ENCODE measurements at regions not wholly inside any gene's neighbourhood (a gene's known extent, or its start where the extent isn't known, plus 50 kb on each side); places are given as distances from the start of the nearest gene placed in this dataset.
"Not testable (repeated sequence)": the region's sequence is repeated elsewhere in the genome, so short reads cannot be mapped to it uniquely, and the experiment has no call there.

DNA sequence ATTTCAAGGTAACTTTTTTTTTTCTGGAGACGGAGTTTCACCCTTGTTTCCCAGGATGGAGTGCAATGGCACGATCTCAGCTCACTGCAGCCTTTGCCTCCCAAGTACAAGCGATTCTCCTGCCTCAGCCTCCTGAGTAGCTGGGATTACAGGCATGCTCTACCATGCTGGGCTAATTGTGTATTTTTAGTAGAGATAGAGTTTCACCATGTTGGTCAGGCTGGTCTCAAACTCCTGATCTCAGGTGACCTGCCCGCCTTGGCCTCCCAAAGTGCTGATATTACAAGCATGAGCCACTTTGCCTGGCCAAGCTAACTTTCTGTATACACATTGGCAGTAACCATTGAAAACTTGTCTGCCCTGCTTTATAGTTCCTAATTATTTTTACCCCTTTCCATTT, 79.1 kb downstream of the ARRDC3 start:
- not testable (repeated sequence) for H3K9me3 ChIP-seq (ENCODE audit: control insufficient read depth in 2 of 2, insufficient read depth in 1 of 2, low read depth in 1 of 2, low read length in 1 of 2)

DNA sequence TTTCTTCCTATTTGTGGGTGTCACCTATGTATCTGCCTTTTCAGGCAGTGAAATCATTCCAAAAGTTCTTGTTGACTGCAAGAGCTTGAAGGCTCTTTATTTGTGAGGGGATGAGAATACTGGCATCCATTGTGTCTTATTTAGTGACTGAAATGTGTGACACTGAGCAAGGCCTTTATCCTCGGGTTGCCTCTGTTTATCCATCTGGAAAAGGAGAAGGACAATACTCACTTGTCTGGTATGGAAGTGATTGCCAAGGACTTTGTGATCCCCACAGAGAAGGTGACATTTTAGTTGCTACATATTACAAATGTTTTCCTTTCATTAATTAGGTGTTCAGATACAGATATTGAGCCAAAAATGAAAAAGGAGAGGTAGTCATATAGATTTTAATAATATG, 80.2 kb downstream of the ARRDC3 start:
- 80 to 86% methylated on average over 1 of the region's 1 CpG for WGBS, 2 donors
- Histone ChIP-seq H3K4me3 (ENCODE audit: low read depth in 1 of 2, low read length in 2 of 2) (no peak overlapping the region), H3K4me1 (ENCODE audit: control insufficient read depth in 2 of 2, insufficient read depth in 2 of 2, low read length in 1 of 2) (no peaks in the 10 kb centered on the region), H3K9me3 (ENCODE audit: control insufficient read depth in 2 of 2, insufficient read depth in 1 of 2, low read depth in 1 of 2, low read length in 1 of 2) (no peaks in the 10 kb centered on the region), H3K36me3 (ENCODE audit: control insufficient read depth in 2 of 2, insufficient read depth in 2 of 2, low read length in 1 of 2) (no peaks in the 10 kb centered on the region), H3K27me3 (ENCODE audit: control insufficient read depth in 1 of 2, insufficient read depth in 2 of 2, low read length in 2 of 2) (no peaks in the 10 kb centered on the region), H3K27ac (ENCODE audit: low read depth in 2 of 2, low read length in 1 of 2) (no peak overlapping the region)

More for the DNA sequence above, 79.1 kb downstream of the ARRDC3 start:
- 84 to 98% methylated on average over 4 of the region's 4 CpGs for WGBS, 2 donors
- not testable (repeated sequence) for H3K36me3 ChIP-seq (ENCODE audit: control insufficient read depth in 2 of 2, insufficient read depth in 2 of 2, low read length in 1 of 2); H3K4me1 ChIP-seq (ENCODE audit: control insufficient read depth in 2 of 2, insufficient read depth in 2 of 2, low read length in 1 of 2); H3K4me3 ChIP-seq (ENCODE audit: low read depth in 1 of 2, low read length in 2 of 2); H3K27me3 ChIP-seq (ENCODE audit: control insufficient read depth in 1 of 2, insufficient read depth in 2 of 2, low read length in 2 of 2); H3K27ac ChIP-seq (ENCODE audit: low read depth in 2 of 2, low read length in 1 of 2)

DNA sequence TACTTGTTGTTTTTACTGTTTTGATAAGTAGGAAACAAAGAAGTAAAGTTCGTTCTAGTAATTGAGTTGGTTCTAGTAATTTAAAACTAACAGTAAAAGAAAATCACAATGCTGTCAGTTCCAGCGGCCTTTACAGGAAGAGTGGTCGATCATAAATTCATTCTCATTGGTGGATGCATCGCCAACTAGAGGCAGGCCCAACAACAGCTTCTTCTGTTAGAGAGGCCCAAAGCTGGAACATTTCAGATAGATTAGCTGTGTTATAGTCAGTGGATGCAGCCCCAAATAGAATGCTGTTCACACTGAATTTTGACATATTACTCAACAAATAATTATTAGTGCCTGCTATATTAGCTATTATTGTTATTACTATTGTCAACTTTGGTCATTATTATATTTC, 80.8 kb downstream of the ARRDC3 start:
- 86 to 91% methylated on average over 4 of the region's 4 CpGs for WGBS, 2 donors
- Histone ChIP-seq H3K9me3 (ENCODE audit: control insufficient read depth in 2 of 2, insufficient read depth in 1 of 2, low read depth in 1 of 2, low read length in 1 of 2) (no peaks in the 10 kb centered on the region), H3K27ac (ENCODE audit: low read depth in 2 of 2, low read length in 1 of 2) (no peak overlapping the region), H3K4me1 (ENCODE audit: control insufficient read depth in 2 of 2, insufficient read depth in 2 of 2, low read length in 1 of 2) (no peaks in the 10 kb centered on the region), H3K27me3 (ENCODE audit: control insufficient read depth in 1 of 2, insufficient read depth in 2 of 2, low read length in 2 of 2) (no peaks in the 10 kb centered on the region), H3K36me3 (ENCODE audit: control insufficient read depth in 2 of 2, insufficient read depth in 2 of 2, low read length in 1 of 2) (no peaks in the 10 kb centered on the region), H3K4me3 (ENCODE audit: low read depth in 1 of 2, low read length in 2 of 2) (no peak overlapping the region)

DNA sequence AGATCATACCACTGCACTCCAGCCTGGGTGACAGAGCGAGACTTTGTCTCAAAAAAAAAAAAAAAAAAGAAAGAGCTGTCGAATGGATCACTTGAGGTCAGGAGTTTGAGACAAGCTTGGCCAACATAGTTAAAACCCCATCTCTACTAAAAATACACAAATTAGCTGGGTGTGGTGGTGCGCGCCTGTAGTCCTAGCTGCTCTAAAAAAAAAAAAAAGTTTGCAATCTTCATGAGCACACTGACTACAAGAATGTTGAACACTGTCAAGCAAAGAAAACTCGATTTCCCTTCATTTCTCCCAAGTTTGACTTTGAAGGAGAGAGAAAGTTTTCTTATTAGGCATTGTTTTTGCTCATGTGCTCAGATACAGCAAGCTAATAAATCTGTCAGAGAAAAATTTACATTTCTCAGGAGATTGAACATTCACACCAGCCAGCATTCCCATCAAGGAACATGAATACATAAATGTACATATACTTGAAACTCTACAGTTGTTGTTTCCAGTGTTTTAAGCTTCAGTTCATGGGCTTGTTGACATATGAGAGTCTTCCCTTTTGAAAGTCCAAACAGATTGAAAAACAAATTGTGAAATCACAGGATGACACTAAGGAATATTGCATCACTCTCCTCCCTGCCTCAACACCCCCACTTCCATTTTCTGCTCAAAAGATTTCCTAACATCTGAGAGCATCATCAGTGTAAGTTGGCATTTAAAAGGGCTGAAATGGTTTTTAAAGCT, 81.8 kb downstream of the ARRDC3 start:
- WGBS, 2 donors, result 85 to 89% methylated on average over 4 to 5 of the region's 5 CpGs
- no peak overlapping the region for H3K27ac ChIP-seq (ENCODE audit: low read depth in 2 of 2, low read length in 1 of 2)
- H3K4me1 ChIP-seq (ENCODE audit: control insufficient read depth in 2 of 2, insufficient read depth in 2 of 2, low read length in 1 of 2), result peaks cover 3% of the 10 kb centered on the region in 2 donors
- H3K36me3 ChIP-seq (ENCODE audit: control insufficient read depth in 2 of 2, insufficient read depth in 2 of 2, low read length in 1 of 2), result no peaks in the 10 kb centered on the region
- no peaks in the 10 kb centered on the region for H3K27me3 ChIP-seq (ENCODE audit: control insufficient read depth in 1 of 2, insufficient read depth in 2 of 2, low read length in 2 of 2)
- no peak overlapping the region for H3K4me3 ChIP-seq (ENCODE audit: low read depth in 1 of 2, low read length in 2 of 2)
- no peaks in the 10 kb centered on the region for H3K9me3 ChIP-seq (ENCODE audit: control insufficient read depth in 2 of 2, insufficient read depth in 1 of 2, low read depth in 1 of 2, low read length in 1 of 2)

DNA sequence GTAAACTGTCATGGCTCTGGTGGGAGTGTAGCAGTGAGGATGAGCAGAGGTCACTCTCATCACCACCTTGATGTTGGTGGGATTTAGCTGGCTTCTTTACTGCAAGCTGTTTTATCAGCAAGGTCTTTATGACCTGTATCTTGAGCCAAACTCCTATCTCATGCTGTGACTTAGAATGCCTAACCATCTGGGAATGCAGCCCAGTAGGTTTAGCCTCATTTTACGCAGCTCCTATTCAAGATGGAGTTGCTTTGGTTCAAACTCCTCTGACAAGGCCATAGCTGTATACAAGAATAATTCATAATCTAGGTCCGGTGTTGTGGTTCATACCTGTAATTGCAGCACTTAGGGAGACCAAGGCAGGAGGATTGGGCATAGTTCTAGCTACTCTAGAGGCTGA, 85.1 kb downstream of the ARRDC3 start:
- H3K9me3 ChIP-seq (ENCODE audit: control insufficient read depth in 2 of 2, insufficient read depth in 1 of 2, low read depth in 1 of 2, low read length in 1 of 2), result no peaks in the 10 kb centered on the region
- H3K4me1 ChIP-seq (ENCODE audit: control insufficient read depth in 2 of 2, insufficient read depth in 2 of 2, low read length in 1 of 2), result peaks cover 3% of the 10 kb centered on the region in 2 donors
- H3K27ac ChIP-seq (ENCODE audit: low read depth in 2 of 2, low read length in 1 of 2), result no peak overlapping the region
- no peak overlapping the region for H3K4me3 ChIP-seq (ENCODE audit: low read depth in 1 of 2, low read length in 2 of 2)
- no peaks in the 10 kb centered on the region for H3K36me3 ChIP-seq (ENCODE audit: control insufficient read depth in 2 of 2, insufficient read depth in 2 of 2, low read length in 1 of 2)
- no peaks in the 10 kb centered on the region for H3K27me3 ChIP-seq (ENCODE audit: control insufficient read depth in 1 of 2, insufficient read depth in 2 of 2, low read length in 2 of 2)
- WGBS, 2 donors, result 97% methylated on average over 2 of the region's 2 CpGs

DNA sequence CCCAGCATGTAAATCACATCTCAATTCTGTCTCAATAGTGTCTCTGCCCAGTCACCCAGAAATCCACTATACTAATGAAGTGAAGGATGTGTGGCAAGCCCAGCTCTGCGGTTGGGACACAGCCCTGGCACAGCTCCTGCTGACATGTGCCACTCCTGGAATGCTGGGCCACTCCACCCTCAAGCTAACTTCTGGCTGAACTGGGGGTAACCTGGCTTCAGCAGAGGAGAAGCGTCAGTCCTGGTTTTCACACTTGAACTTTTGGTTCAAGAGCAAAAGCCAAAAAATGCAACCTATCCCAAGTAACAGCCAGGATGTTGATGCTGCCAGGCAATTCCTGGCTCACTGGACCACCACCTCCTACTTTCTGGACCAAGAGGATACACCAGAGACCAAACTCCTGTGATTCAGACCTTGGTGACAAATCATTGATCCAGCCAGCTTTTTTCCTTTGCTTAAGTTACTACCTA, 86.4 kb downstream of the ARRDC3 start:
- H3K27me3 ChIP-seq (ENCODE audit: control insufficient read depth in 1 of 2, insufficient read depth in 2 of 2, low read length in 2 of 2), result no peaks in the 10 kb centered on the region
- peaks cover 3% of the 10 kb centered on the region in 2 donors for H3K4me1 ChIP-seq (ENCODE audit: control insufficient read depth in 2 of 2, insufficient read depth in 2 of 2, low read length in 1 of 2)
- H3K36me3 ChIP-seq (ENCODE audit: control insufficient read depth in 2 of 2, insufficient read depth in 2 of 2, low read length in 1 of 2), result no peaks in the 10 kb centered on the region
- no peak overlapping the region for H3K4me3 ChIP-seq (ENCODE audit: low read depth in 1 of 2, low read length in 2 of 2)
- no peaks in the 10 kb centered on the region for H3K9me3 ChIP-seq (ENCODE audit: control insufficient read depth in 2 of 2, insufficient read depth in 1 of 2, low read depth in 1 of 2, low read length in 1 of 2)
- peak overlapping the region; percentile 62 to 85 for H3K27ac ChIP-seq (ENCODE audit: low read depth in 2 of 2, low read length in 1 of 2)
- 49 to 55% methylated on average over 2 of the region's 2 CpGs for whole genome bisulfite sequencing, 2 donors

DNA sequence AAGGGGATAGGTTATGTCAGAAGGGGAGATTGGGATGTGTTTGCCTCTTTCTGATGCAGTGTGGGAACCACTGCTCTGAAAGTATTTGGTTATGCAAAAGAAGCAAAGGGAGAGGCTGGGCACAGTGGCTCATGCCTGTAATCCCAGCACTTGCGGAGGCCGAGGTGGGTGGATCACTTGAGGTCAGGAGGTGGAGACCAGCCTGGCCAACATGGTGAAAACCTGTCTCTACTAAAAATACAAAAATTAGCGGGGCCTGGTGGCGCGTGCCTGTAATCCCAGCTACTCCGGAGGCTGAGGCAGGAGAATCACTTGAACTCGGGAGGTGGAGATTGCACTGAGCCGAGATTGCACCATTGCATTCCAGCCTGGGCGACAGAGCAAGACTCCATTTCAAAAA, 87.0 kb downstream of the ARRDC3 start:
- not testable (repeated sequence) for H3K36me3 ChIP-seq (ENCODE audit: control insufficient read depth in 2 of 2, insufficient read depth in 2 of 2, low read length in 1 of 2); H3K27ac ChIP-seq (ENCODE audit: low read depth in 2 of 2, low read length in 1 of 2); H3K27me3 ChIP-seq (ENCODE audit: control insufficient read depth in 1 of 2, insufficient read depth in 2 of 2, low read length in 2 of 2); H3K4me3 ChIP-seq (ENCODE audit: low read depth in 1 of 2, low read length in 2 of 2); H3K9me3 ChIP-seq (ENCODE audit: control insufficient read depth in 2 of 2, insufficient read depth in 1 of 2, low read depth in 1 of 2, low read length in 1 of 2); H3K4me1 ChIP-seq (ENCODE audit: control insufficient read depth in 2 of 2, insufficient read depth in 2 of 2, low read length in 1 of 2)
- 87 to 89% methylated on average over 9 of the region's 9 CpGs for WGBS, 2 donors

DNA sequence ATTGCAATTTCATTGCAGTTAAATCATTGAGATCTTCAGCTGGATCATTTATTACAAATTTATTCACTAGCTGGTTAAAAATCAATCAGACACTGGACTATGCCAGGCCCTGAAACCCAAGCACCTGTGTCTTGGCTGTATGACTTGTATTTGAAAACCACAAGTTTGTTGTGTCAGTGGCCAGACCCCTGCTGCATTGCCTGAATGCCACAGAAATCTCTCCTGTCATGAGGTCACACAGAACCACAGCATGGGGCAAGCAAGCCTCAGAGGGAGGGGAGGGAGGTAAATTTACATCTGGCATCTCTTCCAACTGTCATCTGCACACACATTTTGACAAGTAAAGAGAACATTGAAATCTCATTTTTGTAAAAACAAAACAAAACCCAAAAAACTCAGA, 90.0 kb downstream of the ARRDC3 start:
- peaks cover 3% of the 10 kb centered on the region in 2 donors for H3K4me1 ChIP-seq (ENCODE audit: control insufficient read depth in 2 of 2, insufficient read depth in 2 of 2, low read length in 1 of 2)
- H3K27ac ChIP-seq (ENCODE audit: low read depth in 2 of 2, low read length in 1 of 2), result no peak overlapping the region
- no peaks in the 10 kb centered on the region for H3K9me3 ChIP-seq (ENCODE audit: control insufficient read depth in 2 of 2, insufficient read depth in 1 of 2, low read depth in 1 of 2, low read length in 1 of 2)
- H3K4me3 ChIP-seq (ENCODE audit: low read depth in 1 of 2, low read length in 2 of 2), result no peak overlapping the region
- no peaks in the 10 kb centered on the region for H3K27me3 ChIP-seq (ENCODE audit: control insufficient read depth in 1 of 2, insufficient read depth in 2 of 2, low read length in 2 of 2)
- H3K36me3 ChIP-seq (ENCODE audit: control insufficient read depth in 2 of 2, insufficient read depth in 2 of 2, low read length in 1 of 2), result no peaks in the 10 kb centered on the region

DNA sequence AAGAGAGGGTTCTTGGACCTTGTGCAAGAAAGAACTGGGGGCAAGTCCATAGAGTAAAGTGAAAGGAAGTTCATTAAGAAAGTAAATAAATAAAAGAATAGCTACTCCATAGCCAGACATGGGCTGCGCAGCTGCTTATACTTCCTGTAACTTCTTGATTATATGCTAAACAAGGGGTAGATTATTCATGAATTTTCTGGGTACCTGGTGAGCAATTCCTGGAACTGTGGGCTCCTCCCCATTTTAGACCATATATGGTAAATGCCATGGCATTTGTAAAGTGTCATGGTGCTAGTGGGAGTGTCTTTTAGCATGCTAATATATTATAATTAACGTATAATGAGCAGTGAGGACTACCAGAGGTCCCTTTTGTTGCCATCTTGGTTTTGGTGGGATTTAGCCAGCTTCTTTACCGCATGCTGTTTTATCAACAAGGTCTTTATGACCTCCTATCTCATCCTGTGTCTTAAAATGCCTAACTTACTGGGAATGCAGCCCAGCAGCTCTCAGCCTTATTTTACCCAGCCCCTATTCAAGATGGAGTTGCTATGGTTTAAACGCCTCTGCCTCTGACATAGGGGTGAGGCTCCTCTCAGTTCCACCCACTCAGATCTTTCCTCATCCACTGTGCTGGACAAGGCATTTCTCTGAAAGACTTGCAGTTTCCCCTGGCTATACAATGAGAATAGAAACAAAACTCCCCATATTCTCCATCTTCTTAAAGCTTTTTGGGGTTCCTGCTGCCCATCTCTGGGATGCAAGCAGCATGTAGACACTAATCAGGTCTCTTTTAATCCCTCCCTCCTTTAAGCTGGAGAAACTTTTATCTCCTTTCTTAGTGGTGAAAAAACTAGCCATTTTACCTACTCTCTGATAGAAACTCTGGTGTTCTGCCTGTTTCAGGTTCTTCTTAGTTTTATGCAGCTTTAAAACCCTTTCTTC, 91.2 kb downstream of the ARRDC3 start:
- no peaks in the 10 kb centered on the region for H3K27me3 ChIP-seq (ENCODE audit: control insufficient read depth in 1 of 2, insufficient read depth in 2 of 2, low read length in 2 of 2)

More for the DNA sequence above, 91.2 kb downstream of the ARRDC3 start:
- Histone ChIP-seq H3K36me3 (ENCODE audit: control insufficient read depth in 2 of 2, insufficient read depth in 2 of 2, low read length in 1 of 2) (no peaks in the 10 kb centered on the region), H3K4me3 (ENCODE audit: low read depth in 1 of 2, low read length in 2 of 2) (no peak overlapping the region), H3K4me1 (ENCODE audit: control insufficient read depth in 2 of 2, insufficient read depth in 2 of 2, low read length in 1 of 2) (peaks cover 3% of the 10 kb centered on the region in 2 donors), H3K9me3 (ENCODE audit: control insufficient read depth in 2 of 2, insufficient read depth in 1 of 2, low read depth in 1 of 2, low read length in 1 of 2) (no peaks in the 10 kb centered on the region), H3K27ac (ENCODE audit: low read depth in 2 of 2, low read length in 1 of 2) (no peak overlapping the region)
- 86 to 90% methylated on average over 4 of the region's 4 CpGs for WGBS, 2 donors
